RPMI7951 (cell line): ENCODE measurements at regions not wholly inside any gene's neighbourhood (a gene's known extent, or its start where the extent isn't known, plus 50 kb on each side); places are given as distances from the start of the nearest gene placed in this dataset.

ENCODE experiments used
- DNase-seq: peaks from one replicate; pipeline ENCODE4 v3.0.0-alpha.2; 2012; ENCODE audit warnings: low read depth

DNA sequence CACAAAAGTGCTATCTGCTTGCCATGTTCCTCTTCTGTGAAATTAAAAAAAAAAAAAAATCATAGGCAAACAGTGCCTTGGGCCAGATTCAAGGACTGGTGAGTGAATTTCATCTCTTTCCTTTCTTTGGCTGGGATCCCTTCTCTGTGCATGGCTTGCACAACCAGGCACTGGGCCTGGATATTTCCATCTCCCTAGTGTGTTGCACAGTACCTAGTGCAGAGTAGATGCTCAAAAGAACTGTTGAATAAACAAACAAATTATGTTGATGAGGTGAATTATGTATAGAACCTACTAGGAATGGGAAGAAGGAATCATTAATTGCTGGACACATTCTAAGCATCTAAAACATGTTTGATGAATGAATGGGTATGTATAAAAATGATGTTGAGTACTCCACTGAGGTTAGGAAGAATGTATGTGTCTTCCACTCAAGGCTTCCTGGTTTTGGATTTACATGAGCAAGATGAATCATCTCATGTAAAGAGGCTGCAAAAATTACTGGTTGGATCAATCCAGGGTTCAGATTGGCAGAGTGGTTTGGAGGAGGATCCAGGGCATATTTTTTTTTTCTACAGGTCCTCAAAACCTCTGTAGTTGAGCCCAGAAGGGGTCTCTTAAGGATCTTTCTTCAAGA, 93.2 kb downstream of the EMP1 start:
- no peak for DNase-seq

DNA sequence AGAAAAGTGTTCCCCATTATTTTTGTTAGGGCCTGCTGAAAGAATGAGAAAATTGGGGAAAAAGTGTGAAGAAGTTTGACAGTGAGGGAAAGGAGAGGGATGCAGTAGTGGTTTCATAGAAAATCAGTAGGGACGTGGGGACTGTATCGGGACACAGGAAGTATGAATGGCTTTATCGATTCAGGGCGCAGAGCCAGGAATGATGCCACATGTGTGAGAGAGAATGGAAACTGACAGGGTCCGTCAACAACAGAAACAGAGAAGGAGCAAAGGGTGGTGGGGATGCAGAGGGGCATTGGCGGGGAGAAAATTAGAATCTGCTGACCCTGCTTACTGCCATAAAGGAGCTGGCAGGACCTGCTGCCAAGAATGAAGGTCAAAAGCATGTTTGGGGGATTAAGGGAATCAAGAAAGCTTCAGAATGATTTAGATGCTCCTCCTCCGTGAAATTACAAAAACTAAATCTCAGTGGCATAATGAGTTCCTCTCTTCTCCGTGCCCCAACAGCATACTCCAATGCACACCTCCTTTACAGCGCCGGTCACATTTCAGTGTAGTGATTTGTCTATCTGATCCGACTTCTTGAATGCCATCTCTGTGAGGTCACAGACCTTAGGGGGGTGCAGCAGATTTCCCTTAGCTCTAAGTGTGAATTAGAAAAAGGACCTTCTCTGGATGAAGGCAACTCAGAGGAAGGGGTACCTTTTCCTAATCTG, 92.6 kb downstream of the EMP1 start:
- DNase-seq: no peak

GRCh38 chr12:13288501-13288900, 92.0 kb downstream of the EMP1 start:
- no peak for DNase-seq

DNA sequence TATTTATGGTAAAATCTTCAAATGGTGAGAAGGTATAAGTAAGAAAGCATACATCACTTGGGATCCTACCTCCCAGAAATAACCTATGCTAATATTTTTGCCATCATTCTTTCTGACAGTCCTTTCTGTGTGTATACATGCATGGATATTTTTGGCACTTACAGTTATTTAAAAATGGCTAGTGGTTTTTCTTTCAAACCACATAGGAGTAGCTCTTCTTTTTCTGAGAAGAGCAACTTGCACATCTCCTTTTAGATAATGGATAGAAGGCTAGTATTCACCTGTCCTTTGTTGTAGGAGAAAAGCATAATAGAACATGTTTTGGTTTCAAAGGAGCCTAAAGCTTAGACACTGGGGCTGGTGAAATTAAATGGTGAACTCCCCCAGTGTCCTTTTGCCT, 87.3 kb downstream of the EMP1 start:
- no peak for DNase-seq

GRCh38 chr12:13282861-13283260, 86.3 kb downstream of the EMP1 start:
- no peak for DNase-seq

GRCh38 chr12:13278249-13278787, 81.8 kb downstream of the EMP1 start:
- DNase-seq: peak; percentile 40

DNA sequence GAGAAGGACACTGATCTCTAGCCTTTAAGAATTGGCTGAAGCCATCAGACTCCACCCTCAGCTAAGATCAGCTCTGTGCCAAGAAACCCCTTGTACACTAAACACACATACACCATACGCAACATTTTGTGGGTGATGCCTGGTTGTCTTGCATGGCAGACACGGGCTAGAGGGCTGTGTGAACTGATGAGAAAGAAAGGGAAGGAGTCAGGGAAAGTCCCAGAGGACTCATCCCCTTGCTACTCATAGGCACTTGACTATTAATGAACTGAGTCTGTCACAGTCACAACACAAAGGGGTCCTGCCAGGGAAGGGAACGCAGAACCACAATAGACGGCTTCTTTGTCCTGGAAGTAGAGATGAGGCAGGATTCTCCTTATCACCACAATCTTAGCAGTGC, 80.8 kb downstream of the EMP1 start:
- DNase-seq: no peak

GRCh38 chr12:13275241-13276085, 78.9 kb downstream of the EMP1 start:
- no peak for DNase-seq

DNA sequence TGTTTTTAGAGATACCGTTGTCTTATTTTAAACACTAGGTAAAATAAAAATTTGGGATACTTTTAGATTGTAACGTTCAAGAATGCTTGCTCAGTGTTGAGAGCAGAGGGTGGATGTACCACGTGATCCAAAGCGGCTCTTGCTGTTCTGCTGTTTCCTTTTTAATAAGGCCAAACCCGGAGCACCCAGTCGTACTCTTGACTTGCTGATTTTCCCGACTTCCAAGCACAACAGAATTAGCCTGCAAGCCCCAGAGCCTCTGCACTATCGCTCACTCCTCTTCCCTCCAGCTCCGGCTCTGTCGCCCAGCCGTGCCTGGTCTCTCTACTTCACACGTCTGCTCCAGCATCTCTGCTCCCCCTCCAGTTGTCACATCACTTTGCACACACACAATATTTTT, 77.3 kb downstream of the EMP1 start:
- no peak for DNase-seq

DNA sequence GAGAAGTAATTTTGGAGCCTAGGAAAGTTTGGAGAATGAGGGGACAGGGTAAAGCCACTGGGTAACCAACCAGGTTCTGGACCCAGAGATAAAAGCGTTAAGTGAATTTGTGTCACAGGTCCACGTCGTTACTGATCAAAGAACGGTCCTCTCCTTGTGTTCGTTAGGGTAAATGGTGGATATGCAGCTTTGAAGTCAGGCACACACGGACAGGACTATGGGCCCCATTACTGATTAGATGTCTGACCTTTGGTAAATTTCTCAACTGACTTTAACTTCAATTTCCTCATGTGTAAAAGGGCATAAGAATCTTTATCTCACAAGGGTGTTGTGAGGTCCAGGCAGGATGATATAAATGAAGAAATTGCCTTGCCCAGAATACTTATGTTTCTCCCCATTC, 76.6 kb downstream of the EMP1 start:
- DNase-seq: no peak

DNA sequence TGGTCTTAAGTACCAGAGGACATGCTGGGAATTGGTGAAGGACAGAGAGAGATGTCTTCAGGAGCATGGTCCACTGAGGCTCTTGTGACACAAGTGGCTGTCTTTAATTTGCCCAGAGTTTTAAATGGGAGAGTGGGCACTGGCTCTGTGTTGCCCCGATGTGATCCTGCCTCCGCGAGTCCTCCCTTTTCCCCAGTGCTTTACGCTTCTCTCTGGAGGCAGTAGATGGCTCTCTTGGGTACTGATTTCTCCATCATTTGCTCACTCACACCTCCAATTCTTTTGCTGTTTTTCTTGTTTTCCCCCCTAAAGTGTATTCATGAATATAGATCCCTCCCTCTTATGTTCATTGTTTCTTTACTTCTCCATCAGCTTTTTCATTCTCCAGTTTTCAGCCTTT, 74.3 kb downstream of the EMP1 start:
- DNase-seq: no peak
